HG03064 (cell line): ENCODE measurements at regions not wholly inside any gene's neighbourhood (a gene's known extent, or its start where the extent isn't known, plus 50 kb on each side); places are given as distances from the start of the nearest gene placed in this dataset.
A peak's percentile ranks its signal among the peaks of the same experiment; 100 is the strongest.
"Not testable (repeated sequence)": the region's sequence is repeated elsewhere in the genome, so short reads cannot be mapped to it uniquely, and the experiment has no call there.

Experiments used
- ATAC-seq: cut with Tn5 transposase; IDR thresholded peaks from one replicate; pipeline ENCODE4 v1.9.1; 2021; ENCODE audit warnings: low read depth; ENCODE audit not compliant: unreplicated experiment

DNA sequence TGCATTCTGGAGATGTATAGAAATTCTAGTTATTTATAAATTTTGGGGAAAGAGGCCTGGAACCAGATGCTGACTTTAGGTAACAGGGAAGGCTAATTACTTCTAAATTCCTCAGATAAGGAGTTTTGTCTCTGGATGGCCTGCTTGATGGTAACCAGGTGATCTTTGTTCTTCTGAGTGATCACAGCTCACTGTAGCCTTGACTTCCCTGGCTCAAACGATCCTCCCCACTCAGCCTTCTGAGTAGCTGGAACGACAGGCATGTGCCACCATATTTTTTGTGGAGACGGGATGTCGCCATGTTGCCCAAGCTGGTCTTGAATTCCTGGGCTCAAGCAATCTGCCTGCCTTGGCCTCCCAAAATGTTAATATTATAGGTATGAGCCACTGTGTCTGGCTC, 54.4 kb upstream of the MSH6 start:
- no peak for ATAC-seq

GRCh38 chr2:47727956-47728355, 55.0 kb upstream of the MSH6 start:
- ATAC-seq, result no peak

GRCh38 chr2:47726978-47727377, 56.0 kb upstream of the MSH6 start:
- not testable (repeated sequence) for ATAC-seq

GRCh38 chr2:47725808-47726207, 57.1 kb upstream of the MSH6 start:
- no peak for ATAC-seq

- peak; percentile 90 for ATAC-seq
Observed at GRCh38 chr2:47724221-47724981, 58.5 kb upstream of the MSH6 start.

GRCh38 chr2:47721296-47721695, 61.6 kb upstream of the MSH6 start:
- ATAC-seq, result no peak

DNA sequence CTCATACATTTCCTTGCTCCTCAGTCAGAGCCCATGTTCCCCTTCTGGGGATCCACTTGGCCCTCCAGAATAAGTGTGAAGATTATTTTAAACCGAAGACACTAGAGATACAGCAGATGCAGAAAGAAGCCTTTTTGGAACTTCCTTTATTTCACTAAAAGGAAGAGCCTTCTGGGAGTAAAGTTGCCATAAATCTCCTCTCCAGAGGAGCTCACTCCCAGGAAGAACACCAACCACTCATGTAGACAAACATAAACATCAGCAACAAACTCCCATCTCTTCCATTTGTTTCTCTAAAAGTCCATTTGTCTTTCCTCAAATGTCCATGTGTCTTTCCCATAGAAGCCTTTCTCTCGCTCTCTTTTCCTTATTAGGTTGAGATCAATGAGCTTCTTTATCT, 62.4 kb upstream of the MSH6 start:
- ATAC-seq, result no peak

- no peak for ATAC-seq
Observed at GRCh38 chr2:47720036-47720435, 62.9 kb upstream of the MSH6 start.

- ATAC-seq, result peak; percentile 56
Observed at GRCh38 chr2:47719099-47719498, 63.8 kb upstream of the MSH6 start.

GRCh38 chr2:47716307-47716706, 66.6 kb upstream of the MSH6 start:
- not testable (repeated sequence) for ATAC-seq

DNA sequence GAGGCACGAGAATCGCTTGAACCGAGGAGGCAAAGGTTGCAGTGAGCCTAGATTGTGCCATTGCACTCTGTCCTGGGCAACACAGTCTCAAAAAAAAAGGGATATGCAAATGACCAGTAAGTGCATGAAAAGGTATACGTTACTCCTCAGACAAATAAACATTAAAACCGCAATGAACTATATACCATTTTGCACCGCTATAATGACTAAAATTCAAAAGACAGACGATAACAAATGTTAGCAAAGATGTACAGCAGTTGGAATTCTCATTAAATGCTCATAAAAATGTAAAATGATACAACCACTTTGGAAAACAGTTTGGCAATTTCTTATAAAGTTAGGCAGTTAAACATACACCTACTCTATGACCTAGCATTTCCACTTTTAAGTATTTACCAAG, 67.4 kb upstream of the MSH6 start:
- no peak for ATAC-seq

DNA sequence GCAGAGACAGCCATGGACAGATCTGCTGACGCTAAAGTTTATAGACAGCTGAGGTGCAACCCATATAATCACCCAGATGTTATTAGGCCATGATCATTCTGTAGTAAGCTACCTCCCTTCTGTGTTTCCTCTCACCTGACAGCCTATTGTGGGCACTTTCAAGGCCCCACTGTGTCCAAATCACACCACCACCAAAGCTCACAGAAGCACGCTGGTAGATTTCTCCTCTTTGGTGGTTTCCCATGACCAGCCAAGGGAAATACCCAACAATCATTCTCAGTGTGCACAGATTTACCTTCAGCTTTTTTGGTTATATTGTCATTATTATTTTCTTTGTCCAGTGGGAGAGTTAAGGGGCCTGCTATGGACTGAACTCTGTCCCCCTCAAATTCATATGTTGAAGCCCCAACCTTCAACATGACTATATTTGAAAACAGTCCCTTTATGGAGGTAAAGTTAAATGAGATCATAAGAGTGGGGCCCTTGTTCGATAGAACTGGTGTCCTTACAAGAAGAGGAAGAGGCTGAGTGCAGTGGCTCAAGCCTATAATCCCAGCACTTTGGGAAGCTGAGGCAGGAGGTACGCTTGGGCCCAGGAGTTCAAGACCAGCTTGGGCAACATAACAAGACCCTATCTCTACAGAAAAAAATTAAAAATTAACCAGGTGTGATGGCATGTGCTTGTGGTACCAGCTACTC, 74.0 kb upstream of the MSH6 start:
- peak; percentile 70 for ATAC-seq

- ATAC-seq, result no peak
Observed at GRCh38 chr2:47704287-47704686, 78.7 kb upstream of the MSH6 start.

GRCh38 chr2:47699533-47700215, 83.3 kb upstream of the MSH6 start:
- no peak for ATAC-seq

DNA sequence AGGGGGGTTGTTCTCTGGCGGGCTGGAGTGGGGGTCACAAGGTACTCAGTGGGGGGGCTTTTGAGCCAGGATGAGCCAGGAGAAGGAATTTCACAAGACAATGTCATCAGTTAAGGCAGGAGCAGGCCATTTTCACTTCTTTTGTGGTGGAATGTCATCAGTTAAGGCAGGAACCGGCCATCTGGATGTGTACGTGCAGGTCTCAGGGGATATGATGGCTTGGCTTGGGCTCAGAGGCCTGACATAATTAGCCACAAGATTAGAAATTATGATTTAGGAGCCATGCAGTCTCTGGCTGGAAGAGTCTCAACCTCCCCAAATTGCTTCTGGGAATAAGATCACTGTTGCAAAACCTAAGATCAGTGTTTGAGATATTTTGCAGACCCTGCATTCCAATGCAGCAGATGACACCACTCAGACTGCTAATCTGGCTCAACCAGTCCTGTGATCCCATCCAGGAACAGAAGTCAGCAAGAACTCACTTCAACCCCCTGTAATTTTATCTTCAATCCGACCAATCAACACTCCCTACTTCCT, 84.4 kb upstream of the MSH6 start:
- ATAC-seq, result not testable (repeated sequence)

GRCh38 chr2:47697681-47698435, 85.1 kb upstream of the MSH6 start:
- not testable (repeated sequence) for ATAC-seq

DNA sequence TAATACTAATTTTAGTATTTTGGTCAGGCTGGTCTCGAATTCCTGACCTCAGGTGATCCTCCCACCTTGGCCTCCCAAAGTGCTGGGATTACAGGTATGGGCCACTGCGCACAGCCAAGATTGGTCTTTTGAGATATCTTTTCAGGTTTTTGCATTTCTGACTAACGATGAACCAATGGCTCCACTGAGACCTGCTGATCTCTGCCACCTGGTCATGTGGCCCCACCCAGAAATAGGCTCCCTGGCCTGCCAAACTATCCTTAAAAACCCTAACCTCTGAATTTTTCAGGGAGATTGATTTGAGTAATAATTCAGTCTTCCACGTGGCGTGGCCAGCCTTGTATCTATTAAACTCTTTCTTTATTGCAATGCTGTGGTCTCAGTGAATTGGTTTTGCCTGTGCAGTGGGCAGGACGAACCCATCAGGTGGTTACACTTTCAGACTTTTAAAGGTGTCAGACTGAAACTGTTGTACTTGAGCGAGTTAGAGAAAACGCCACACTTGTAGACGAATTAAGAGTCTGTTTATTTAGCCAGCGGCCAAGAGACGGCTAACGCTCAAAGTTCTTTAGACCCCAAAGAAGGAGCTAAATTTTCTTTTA, 85.8 kb upstream of the MSH6 start:
- ATAC-seq, result peak; percentile 85

DNA sequence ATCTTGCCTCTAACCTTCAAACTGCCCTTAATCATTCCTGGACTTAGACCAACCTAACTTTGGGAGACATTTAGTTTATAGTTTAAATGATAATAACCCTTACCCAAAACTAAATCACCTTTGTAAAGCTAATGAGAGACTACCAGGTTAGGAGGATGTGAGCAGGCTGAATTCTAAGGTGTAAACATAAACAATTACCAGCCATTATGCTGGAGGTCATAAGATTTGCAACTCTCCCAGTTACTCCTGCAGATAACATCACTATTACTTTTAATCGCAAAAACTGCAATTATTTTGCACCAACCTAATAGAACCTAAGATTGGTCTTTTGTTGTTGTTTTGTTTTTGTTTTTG, 86.5 kb upstream of the MSH6 start:
- ATAC-seq, result no peak

- no peak for ATAC-seq
Observed at GRCh38 chr2:47695800-47696477, 87.0 kb upstream of the MSH6 start.

DNA sequence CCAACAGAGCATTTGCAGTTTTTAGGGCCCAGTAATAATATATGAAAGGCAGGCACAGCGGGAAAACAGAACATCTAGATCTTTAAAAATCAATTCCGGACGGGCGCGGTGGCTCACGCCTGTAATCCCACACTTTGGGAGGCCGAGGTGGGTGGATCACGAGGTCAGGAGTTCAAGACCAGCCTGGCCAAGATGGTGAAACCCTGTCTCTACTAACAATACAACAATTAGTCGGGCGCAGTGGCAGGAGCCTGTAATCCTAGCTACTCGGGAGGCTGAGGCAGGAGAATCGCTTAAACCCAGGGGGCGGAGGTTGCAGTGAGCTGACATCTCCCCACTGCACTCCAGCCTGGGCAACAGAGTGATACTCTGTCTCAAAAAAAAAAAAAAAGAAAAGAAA, 88.5 kb upstream of the MSH6 start:
- ATAC-seq, result not testable (repeated sequence)
